GM18909 (cell line): ENCODE measurements at regions not wholly inside any gene's neighbourhood (a gene's known extent, or its start where the extent isn't known, plus 50 kb on each side); places are given as distances from the start of the nearest gene placed in this dataset.

Source experiments
- ATAC-seq: cut with Tn5 transposase; IDR thresholded peaks from one replicate; pipeline ENCODE4 v1.9.1; 2021; ENCODE audit warnings: mild to moderate bottlenecking; ENCODE audit not compliant: unreplicated experiment, poor library complexity

GRCh38 chr3:43159131-43159875, 53.4 kb upstream of the POMGNT2 start:
- no peak for ATAC-seq

DNA sequence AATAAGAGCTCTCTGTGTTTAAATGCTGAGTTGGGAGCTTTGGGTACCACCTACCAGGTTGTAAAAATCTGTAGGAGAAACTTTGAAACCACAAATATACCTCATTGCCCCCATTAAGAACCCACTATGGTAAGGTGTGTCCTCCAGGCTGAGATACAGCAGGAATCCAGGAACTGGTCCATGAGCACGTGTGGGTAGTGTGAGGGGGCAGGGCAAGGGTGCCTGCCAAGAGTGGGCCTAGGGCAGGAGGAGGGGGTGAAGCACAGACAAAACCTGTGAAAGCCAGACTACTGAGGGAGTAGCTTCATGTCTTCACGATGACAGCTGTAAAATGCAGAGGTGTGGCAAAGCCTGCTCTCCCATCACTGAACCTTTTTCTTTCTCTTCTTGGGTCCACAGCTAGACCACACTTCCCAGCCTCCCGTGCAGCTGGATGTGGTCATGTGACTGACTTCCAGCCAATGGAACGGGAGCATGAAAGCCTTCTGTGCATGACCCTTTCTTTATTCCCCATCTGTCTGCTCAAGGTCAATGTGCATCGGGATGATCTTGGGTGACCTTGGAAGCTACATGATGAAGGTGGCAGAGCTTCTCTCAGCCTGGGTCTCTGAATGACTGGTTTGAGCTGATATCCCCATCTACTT, 51.1 kb upstream of the POMGNT2 start:
- no peak for ATAC-seq

GRCh38 chr3:43155464-43156121, 49.7 kb upstream of the POMGNT2 start:
- ATAC-seq = no peak
